Osteoblast (primary cell): ENCODE measurements at regions not wholly inside any gene's neighbourhood (a gene's known extent, or its start where the extent isn't known, plus 50 kb on each side); places are given as distances from the start of the nearest gene placed in this dataset.

Experiments used
- DNase-seq: peaks from one replicate; pipeline ENCODE4 v3.0.0; 2011; ENCODE audit warnings: low spot score, mixed read lengths; ENCODE audit not compliant: insufficient read length; ENCODE audit errors: missing footprints
- H2AFZ ChIP-seq: 2 replicates; pipeline ENCODE4 v1.6.0; 2011; ENCODE audit warnings: mild to moderate bottlenecking, low read length
- H3K27ac ChIP-seq: 2 replicates; pipeline ENCODE4 v1.5.1; 2011; ENCODE audit warnings: mild to moderate bottlenecking, low read depth, low read length, moderate library complexity
- H3K27me3 ChIP-seq: 2 replicates; pipeline ENCODE4 v1.6.0; 2012; ENCODE audit warnings: mild to moderate bottlenecking, control low read depth, inconsistent platforms, low read length, moderate library complexity; ENCODE audit not compliant: insufficient read depth
- H3K36me3 ChIP-seq: 2 replicates; pipeline ENCODE4 v1.5.1; 2011; ENCODE audit warnings: mild to moderate bottlenecking, low read length, control low read depth, moderate library complexity; ENCODE audit not compliant: insufficient read depth
- H3K4me1 ChIP-seq: 2 replicates; pipeline ENCODE4 v1.5.1; 2011; ENCODE audit warnings: mild to moderate bottlenecking, low read length, control low read depth, moderate library complexity; ENCODE audit not compliant: insufficient read depth
- H3K4me2 ChIP-seq: 2 replicates; pipeline ENCODE4 v1.6.0; 2011; ENCODE audit warnings: mild to moderate bottlenecking, low read length; ENCODE audit not compliant: insufficient read depth
- H3K4me3 ChIP-seq: fragments of 200-600 bp; sonication (generic); 3 replicates; pipeline ENCODE4 v1.5.1; 2012; ENCODE audit warnings: mild to moderate bottlenecking, low read length, inconsistent platforms; ENCODE audit not compliant: insufficient read depth
- H3K79me2 ChIP-seq: 2 replicates; pipeline ENCODE4 v1.6.0; 2012; ENCODE audit warnings: mild to moderate bottlenecking, low read length, control low read depth, inconsistent platforms; ENCODE audit not compliant: insufficient read depth
- H3K9me3 ChIP-seq: 2 replicates; pipeline ENCODE4 v1.5.1; 2011; ENCODE audit warnings: low read depth, low read length, control low read depth
- H4K20me1 ChIP-seq: 2 replicates; pipeline ENCODE4 v1.6.0; 2012; ENCODE audit warnings: mild to moderate bottlenecking, low read length, control low read depth; ENCODE audit not compliant: insufficient read depth
- TF ChIP-seq, protein P1 (sequence below): IDR thresholded peaks from 2 replicates; pipeline ENCODE4 v1.5.1; 2011; ENCODE audit warnings: mild to moderate bottlenecking, low read depth, low read length, moderate library complexity; ENCODE audit errors: extremely low read depth

DNA sequence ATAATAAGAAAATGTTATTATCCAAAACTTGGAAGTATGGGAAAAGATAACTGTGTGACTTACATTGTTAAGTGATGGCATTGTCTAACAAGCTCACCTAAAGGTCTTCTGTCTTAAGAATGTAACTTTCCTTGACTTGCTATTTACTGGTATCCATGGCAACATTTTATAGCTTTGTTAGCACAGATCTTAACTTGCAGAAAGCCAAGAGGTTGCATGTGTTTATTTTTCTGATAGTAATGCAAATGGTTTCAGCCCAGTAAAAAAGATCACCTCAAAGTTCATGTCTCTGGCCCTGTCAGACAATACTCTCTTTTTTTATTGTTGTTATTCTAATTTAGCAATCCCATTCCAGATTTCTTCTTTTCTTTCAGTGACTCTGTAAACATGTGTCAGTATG is 425.3 kb downstream of the SPRY1 start:
- Histone ChIP-seq H3K4me3 (no peak overlapping the region), H3K79me2 (no peaks in the 10 kb centered on the region), H2AFZ (no peak overlapping the region), H3K27ac (no peak overlapping the region), H3K9me3 (no peaks in the 10 kb centered on the region), H3K4me2 (no peak overlapping the region), H3K4me1 (peaks cover 29% of the 10 kb centered on the region), H3K27me3 (no peaks in the 10 kb centered on the region), H4K20me1 (no peaks in the 10 kb centered on the region), H3K36me3 (no peaks in the 10 kb centered on the region)
- no peak for DNase-seq
- TF ChIP-seq, protein P1, sequence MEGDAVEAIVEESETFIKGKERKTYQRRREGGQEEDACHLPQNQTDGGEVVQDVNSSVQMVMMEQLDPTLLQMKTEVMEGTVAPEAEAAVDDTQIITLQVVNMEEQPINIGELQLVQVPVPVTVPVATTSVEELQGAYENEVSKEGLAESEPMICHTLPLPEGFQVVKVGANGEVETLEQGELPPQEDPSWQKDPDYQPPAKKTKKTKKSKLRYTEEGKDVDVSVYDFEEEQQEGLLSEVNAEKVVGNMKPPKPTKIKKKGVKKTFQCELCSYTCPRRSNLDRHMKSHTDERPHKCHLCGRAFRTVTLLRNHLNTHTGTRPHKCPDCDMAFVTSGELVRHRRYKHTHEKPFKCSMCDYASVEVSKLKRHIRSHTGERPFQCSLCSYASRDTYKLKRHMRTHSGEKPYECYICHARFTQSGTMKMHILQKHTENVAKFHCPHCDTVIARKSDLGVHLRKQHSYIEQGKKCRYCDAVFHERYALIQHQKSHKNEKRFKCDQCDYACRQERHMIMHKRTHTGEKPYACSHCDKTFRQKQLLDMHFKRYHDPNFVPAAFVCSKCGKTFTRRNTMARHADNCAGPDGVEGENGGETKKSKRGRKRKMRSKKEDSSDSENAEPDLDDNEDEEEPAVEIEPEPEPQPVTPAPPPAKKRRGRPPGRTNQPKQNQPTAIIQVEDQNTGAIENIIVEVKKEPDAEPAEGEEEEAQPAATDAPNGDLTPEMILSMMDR: no peak

DNA sequence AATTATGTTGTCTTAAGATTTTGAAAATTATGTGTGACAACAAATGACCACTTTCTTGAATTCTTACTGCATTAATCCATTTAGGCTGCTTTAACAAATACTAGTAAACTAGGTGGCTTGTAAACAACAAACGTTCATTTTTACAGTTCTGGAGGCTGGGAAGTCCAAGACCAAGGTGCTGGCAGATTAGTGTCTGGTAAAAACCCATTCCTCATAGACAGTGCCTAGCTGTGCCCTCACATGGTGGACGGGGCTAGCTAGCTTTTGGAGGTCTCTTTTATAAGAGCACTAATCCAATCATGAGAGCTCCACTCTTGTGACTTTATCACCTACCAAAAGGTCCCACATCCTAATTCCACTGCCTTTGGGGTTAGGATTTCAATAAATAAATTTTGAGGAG is 425.8 kb downstream of the SPRY1 start:
- TF ChIP-seq, protein P1: no peak
- Histone ChIP-seq H3K27ac (no peak overlapping the region), H3K4me2 (no peak overlapping the region), H3K36me3 (no peaks in the 10 kb centered on the region), H3K4me1 (peaks cover 34% of the 10 kb centered on the region), H3K4me3 (no peak overlapping the region), H3K27me3 (no peaks in the 10 kb centered on the region), H4K20me1 (no peaks in the 10 kb centered on the region), H3K9me3 (no peaks in the 10 kb centered on the region), H3K79me2 (no peaks in the 10 kb centered on the region), H2AFZ (no peak overlapping the region)
- DNase-seq: no peak

DNA sequence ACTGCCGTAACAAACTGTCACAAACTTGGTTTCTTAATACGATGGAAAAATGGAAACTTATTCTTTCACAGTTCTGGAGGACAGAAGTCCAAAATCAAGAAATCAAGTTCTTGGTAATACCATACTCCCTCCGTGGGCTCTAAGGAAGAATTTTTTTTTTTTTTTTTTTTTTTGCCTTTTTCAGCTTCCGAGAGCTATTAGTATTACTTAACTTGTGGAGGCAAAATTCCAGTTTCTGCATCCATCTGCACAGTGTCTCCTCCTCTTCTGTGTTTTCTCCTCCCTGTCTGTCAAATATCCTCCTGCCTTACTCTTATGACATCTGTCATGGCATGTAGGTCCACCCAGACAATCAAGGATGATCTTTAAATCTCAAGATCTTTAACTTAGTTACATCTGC is 426.6 kb downstream of the SPRY1 start:
- Histone ChIP-seq H3K27me3 (no peaks in the 10 kb centered on the region), H3K4me2 (no peak overlapping the region), H4K20me1 (no peaks in the 10 kb centered on the region), H2AFZ (no peak overlapping the region), H3K9me3 (no peaks in the 10 kb centered on the region), H3K4me1 (peaks cover 34% of the 10 kb centered on the region), H3K27ac (no peak overlapping the region), H3K4me3 (no peak overlapping the region), H3K79me2 (no peaks in the 10 kb centered on the region), H3K36me3 (no peaks in the 10 kb centered on the region)
- TF ChIP-seq, protein P1: no peak
- no peak for DNase-seq

- Histone ChIP-seq H2AFZ (no peak overlapping the region), H3K4me2 (no peak overlapping the region), H3K9me3 (no peaks in the 10 kb centered on the region), H3K27ac (peak overlapping the region; percentile 36), H3K79me2 (no peaks in the 10 kb centered on the region), H3K4me3 (no peak overlapping the region), H3K36me3 (no peaks in the 10 kb centered on the region), H3K27me3 (no peaks in the 10 kb centered on the region), H4K20me1 (no peaks in the 10 kb centered on the region), H3K4me1 (peaks cover 33% of the 10 kb centered on the region)
- DNase-seq: no peak
- TF ChIP-seq, protein P1: no peak
These were observed 427.9 kb downstream of the SPRY1 start for GRCh38 chr4:123824524-123824923.
